Posterior vena cava (tissue), 2 donors: ENCODE measurements at regions not wholly inside any gene's neighbourhood (a gene's known extent, or its start where the extent isn't known, plus 50 kb on each side); places are given as distances from the start of the nearest gene placed in this dataset.

Experiments
- DNase-seq: peaks from one replicate; pipeline ENCODE4 v3.0.0-alpha.2; 2020; ENCODE audit warnings: low spot score
- intact Hi-C, 2 donors: fragments of 100-400 bp; cut with DNase I; formaldehyde crosslinking; loops; one replicate each; pipeline versions ENCODE4 v1.14.1 to v1.14.2; 2022 to 2023
- donor health status: DM: yes; HTN: yes; CAD: no.
- donor health status: DM: yes; HTN: yes; CAD: no.

GRCh38 chr11:91795139-91795887 is 429.3 kb upstream of the FAT3 start:
- intact Hi-C loops = no loop called here
- no peak for DNase-seq

- intact Hi-C loops = no loop called here
- no peak for DNase-seq
Measured at GRCh38 chr11:91794146-91794545, 430.5 kb upstream of the FAT3 start.

- intact Hi-C loops = no loop called here
- DNase-seq = no peak
Measured at GRCh38 chr11:91792779-91793262, 431.8 kb upstream of the FAT3 start.

GRCh38 chr11:91791171-91791468 is 433.5 kb upstream of the FAT3 start:
- DNase-seq = no peak
- intact Hi-C loops = no loop called here

- DNase-seq = no peak
- intact Hi-C loops = no loop called here
Measured at GRCh38 chr11:91790346-91791170, 434.1 kb upstream of the FAT3 start.

GRCh38 chr11:91788764-91789163 is 435.9 kb upstream of the FAT3 start:
- intact Hi-C loops = no loop called here
- no peak for DNase-seq

- no peak for DNase-seq
- intact Hi-C loops = no loop called here
Measured at GRCh38 chr11:91786097-91786496, 438.5 kb upstream of the FAT3 start.

GRCh38 chr11:91783173-91783572 is 441.4 kb upstream of the FAT3 start:
- intact Hi-C loops = no loop called here
- no peak for DNase-seq

- no peak for DNase-seq
- intact Hi-C loops = no loop called here
Measured at GRCh38 chr11:91778758-91779157, 445.9 kb upstream of the FAT3 start.

GRCh38 chr11:91776655-91777054 is 448.0 kb upstream of the FAT3 start:
- intact Hi-C loops = no loop called here
- DNase-seq = no peak

- intact Hi-C loops = no loop called here
Measured at GRCh38 chr11:91773090-91773489, 451.5 kb upstream of the FAT3 start.

GRCh38 chr11:91771961-91772360 is 452.7 kb upstream of the FAT3 start:
- intact Hi-C loops = no loop called here
- no peak for DNase-seq

More at GRCh38 chr11:91773090-91773489, 451.5 kb upstream of the FAT3 start:
- DNase-seq = no peak

- no peak for DNase-seq
- intact Hi-C loops = no loop called here
Measured at GRCh38 chr11:91768783-91769182, 455.8 kb upstream of the FAT3 start.

GRCh38 chr11:91763331-91763730 is 461.3 kb upstream of the FAT3 start:
- DNase-seq = no peak
- intact Hi-C loops = no loop called here

- intact Hi-C loops = no loop called here
- no peak for DNase-seq
Measured at GRCh38 chr11:91761406-91762025, 463.1 kb upstream of the FAT3 start.

GRCh38 chr11:91756829-91757480 is 467.7 kb upstream of the FAT3 start:
- no peak for DNase-seq

GRCh38 chr11:91755951-91756707 is 468.5 kb upstream of the FAT3 start:
- intact Hi-C loops = no loop called here
- no peak for DNase-seq

More at GRCh38 chr11:91756829-91757480, 467.7 kb upstream of the FAT3 start:
- intact Hi-C loops = no loop called here

GRCh38 chr11:91755526-91755925 is 469.1 kb upstream of the FAT3 start:
- DNase-seq = no peak
- intact Hi-C loops = no loop called here

GRCh38 chr11:91749251-91749650 is 475.4 kb upstream of the FAT3 start:
- intact Hi-C loops = no loop called here
- no peak for DNase-seq
